CD4-positive, alpha-beta T cell (primary cell): ENCODE measurements at regions not wholly inside any gene's neighbourhood (a gene's known extent, or its start where the extent isn't known, plus 50 kb on each side); places are given as distances from the start of the nearest gene placed in this dataset.

Experiments used
- ATAC-seq: fragments of 200-7000 bp; cut with Tn5 transposase; one replicate; pipeline ENCODE4 v1.10.0; 2022; ENCODE audit warnings: mild to moderate bottlenecking; ENCODE audit not compliant: poor library complexity
- CTCF ChIA-PET: fragments of 350-600 bp; sonication (Branson Sonifier 250); formaldehyde crosslinking; loops from one replicate; lab custom pipeline; 2021; ENCODE audit warnings: antibody characterized with exemption, inconsistent platforms; lab: Charles Lee
- POLR2A ChIA-PET: fragments of 350-600 bp; sonication (Branson Sonifier 250); formaldehyde crosslinking; loops from one replicate; lab custom pipeline; 2021; ENCODE audit warnings: antibody characterized with exemption, inconsistent platforms; lab: Charles Lee
- DNase-seq, 14 experiments: peaks; one replicate each; pipeline ENCODE4 v3.0.0-alpha.2; 2013 to 2020; ENCODE audit warnings: mixed read lengths in 2 of 14
- H3K27ac ChIP-seq, 2 donors: one replicate each; pipeline versions ENCODE4 v1.5.1 to v1.7.0; 2013; ENCODE audit warnings: low read length in 2 of 2, low read depth in 1 of 2, mild to moderate bottlenecking in 1 of 2
- H3K27me3 ChIP-seq, 2 experiments: 1 replicate in 1 of 2; 2 replicates in 1 of 2; pipeline versions ENCODE4 v1.6.1 to v1.7.0; 2013; ENCODE audit warnings: low read length in 2 of 2, control low read depth in 1 of 2, mild to moderate bottlenecking in 1 of 2, moderate library complexity in 1 of 2; ENCODE audit not compliant: insufficient read depth in 2 of 2, control insufficient read depth in 1 of 2
- H3K36me3 ChIP-seq: one replicate; pipeline ENCODE4 v1.6.1; 2013; ENCODE audit warnings: low read length, control low read depth; ENCODE audit not compliant: insufficient read depth
- H3K4me1 ChIP-seq: one replicate; pipeline ENCODE4 v1.6.1; 2013; ENCODE audit warnings: low read length, control low read depth; ENCODE audit not compliant: insufficient read depth
- H3K4me3 ChIP-seq: one replicate; pipeline ENCODE4 v1.5.1; 2013; ENCODE audit warnings: mild to moderate bottlenecking, low read length, moderate library complexity
- H3K9me3 ChIP-seq, 2 experiments: 1 replicate in 1 of 2; 2 replicates in 1 of 2; pipeline versions ENCODE4 v1.6.1 to v1.7.0; 2013; ENCODE audit warnings: low read length in 2 of 2, mild to moderate bottlenecking in 2 of 2, control low read depth in 1 of 2, moderate library complexity in 1 of 2; ENCODE audit not compliant: control insufficient read depth in 1 of 2, insufficient read depth in 1 of 2
- H3K27ac Mint-ChIP-seq: one replicate; pipeline ENCODE4 v1.8.0; 2020; ENCODE audit warnings: mixed read lengths
- H3K27me3 Mint-ChIP-seq: one replicate; pipeline ENCODE4 v1.8.0; 2021; ENCODE audit warnings: mixed read lengths
- H3K36me3 Mint-ChIP-seq: one replicate; pipeline ENCODE4 v1.8.0; 2021; ENCODE audit warnings: low read depth, mixed read lengths
- H3K4me1 Mint-ChIP-seq: one replicate; pipeline ENCODE4 v1.8.0; 2021; ENCODE audit warnings: low read depth, mixed read lengths
- H3K4me3 Mint-ChIP-seq: one replicate; pipeline ENCODE4 v1.8.0; 2020; ENCODE audit warnings: mild to moderate bottlenecking, mixed read lengths
- H3K9me3 Mint-ChIP-seq: one replicate; pipeline ENCODE4 v1.8.0; 2020; ENCODE audit warnings: mixed read lengths
- CTCF ChIP-seq: fragments of 200-600 bp; IDR thresholded peaks from one replicate; pipeline ENCODE4 v1.8.0; 2022; ENCODE audit warnings: antibody characterized with exemption, mild to moderate bottlenecking
- intact Hi-C, 2 experiments: fragments of 100-400 bp; cut with DNase I in 1 of 2; cut with micrococcal nuclease in 1 of 2; formaldehyde crosslinking; loops; one replicate each; pipeline versions ENCODE4 v1.15.1 to v1.9.0; 2023 to 2025; cut with DNase I, micrococcal nuclease

GRCh38 chr2:237214030-237214675 lies 128.5 kb downstream of the COPS8 start:
- peaks cover 6% of the 10 kb centered on the region for H3K27me3 Mint-ChIP-seq
- DNase-seq (no peak), ATAC-seq (no peak)
- no peak overlapping the region for H3K4me3 Mint-ChIP-seq
- Histone ChIP-seq H3K27ac (no peak overlapping the region), H3K4me3 (no peak overlapping the region), H3K4me1 (no peaks in the 10 kb centered on the region), H3K27me3 (peaks cover 0 to 5% of the 10 kb centered on the region in 2 experiments), H3K9me3 (peaks cover 0 to 8% of the 10 kb centered on the region in 2 experiments), H3K36me3 (no peaks in the 10 kb centered on the region)
- H3K9me3 Mint-ChIP-seq, result no peaks in the 10 kb centered on the region
- no peaks in the 10 kb centered on the region for H3K4me1 Mint-ChIP-seq
- H3K36me3 Mint-ChIP-seq, result no peaks in the 10 kb centered on the region
- H3K27ac Mint-ChIP-seq, result no peak overlapping the region
- no peak for TF ChIP-seq CTCF
- POLR2A ChIA-PET, result no interaction called here
- CTCF ChIA-PET, result no interaction called here
- intact Hi-C loops, result no loop called here

- peaks cover 8% of the 10 kb centered on the region for H3K27me3 Mint-ChIP-seq
- TF ChIP-seq CTCF, result no peak
- DNase-seq, result no peak
- ATAC-seq, result no peak
- H3K27ac Mint-ChIP-seq, result no peak overlapping the region
- H3K4me1 ChIP-seq, result no peaks in the 10 kb centered on the region
- no peaks in the 10 kb centered on the region for H3K4me1 Mint-ChIP-seq
- intact Hi-C loops, result no loop called here
- no peaks in the 10 kb centered on the region for H3K9me3 Mint-ChIP-seq
- no peaks in the 10 kb centered on the region for H3K36me3 Mint-ChIP-seq
- ChIA-PET CTCF (no interaction called here), POLR2A (no interaction called here)
- H3K4me3 Mint-ChIP-seq, result no peak overlapping the region
- no peak overlapping the region for H3K27ac ChIP-seq
- H3K36me3 ChIP-seq, result no peaks in the 10 kb centered on the region
- peaks cover 0 to 8% of the 10 kb centered on the region in 2 experiments for H3K9me3 ChIP-seq
- peaks cover 0 to 5% of the 10 kb centered on the region in 2 experiments for H3K27me3 ChIP-seq
- no peak overlapping the region for H3K4me3 ChIP-seq
Measured at GRCh38 chr2:237214963-237215362, 129.3 kb downstream of the COPS8 start.

GRCh38 chr2:237217995-237218616 lies 132.4 kb downstream of the COPS8 start:
- peaks cover 3 to 6% of the 10 kb centered on the region in 2 experiments for H3K27me3 ChIP-seq
- Mint-ChIP-seq H3K4me3 (no peak overlapping the region), H3K27me3 (peaks cover 17% of the 10 kb centered on the region), H3K4me1 (no peaks in the 10 kb centered on the region), H3K27ac (no peak overlapping the region), H3K9me3 (no peaks in the 10 kb centered on the region), H3K36me3 (no peaks in the 10 kb centered on the region)
- no peaks in the 10 kb centered on the region for H3K36me3 ChIP-seq
- no peak overlapping the region for H3K4me3 ChIP-seq
- intact Hi-C loops, result no loop called here
- no peaks in the 10 kb centered on the region for H3K4me1 ChIP-seq
- no peak for ATAC-seq
- no peak for TF ChIP-seq CTCF
- no peak for DNase-seq
- H3K27ac ChIP-seq, result no peak overlapping the region
- ChIA-PET POLR2A (no interaction called here), CTCF (no interaction called here)
- no peaks in the 10 kb centered on the region for H3K9me3 ChIP-seq
